Fibroblast of mammary gland (primary cell): ENCODE measurements at regions not wholly inside any gene's neighbourhood (a gene's known extent, or its start where the extent isn't known, plus 50 kb on each side); places are given as distances from the start of the nearest gene placed in this dataset.

Experiments used
- DNase-seq: peaks from one replicate; pipeline ENCODE4 v3.0.0-alpha.2; 2010; ENCODE audit warnings: low read depth
- H3K4me3 ChIP-seq: 2 replicates; pipeline ENCODE4 v1.5.1; 2011; ENCODE audit warnings: low read depth, mild to moderate bottlenecking, low read length, moderate library complexity; ENCODE audit not compliant: control insufficient read depth
- CTCF ChIP-seq: conservative IDR thresholded peaks from 2 replicates; pipeline ENCODE4 v1.5.1; 2011; ENCODE audit warnings: low read depth, low read length, inconsistent platforms; ENCODE audit not compliant: control insufficient read depth, insufficient read depth

GRCh38 chr2:172287190-172287589, 140.2 kb upstream of the ITGA6 start:
- TF ChIP-seq CTCF, result no peak
- no peak for DNase-seq

GRCh38 chr2:172287605-172288315, 139.6 kb upstream of the ITGA6 start:
- no peak overlapping the region for H3K4me3 ChIP-seq
- no peak for TF ChIP-seq CTCF
- no peak for DNase-seq

More at GRCh38 chr2:172287190-172287589, 140.2 kb upstream of the ITGA6 start:
- no peak overlapping the region for H3K4me3 ChIP-seq

GRCh38 chr2:172288603-172289002, 138.8 kb upstream of the ITGA6 start:
- TF ChIP-seq CTCF, result no peak
- peak; percentile 45 for DNase-seq
- H3K4me3 ChIP-seq, result no peak overlapping the region

GRCh38 chr2:172293952-172294351, 133.4 kb upstream of the ITGA6 start:
- DNase-seq, result peak; percentile 69
- TF ChIP-seq CTCF, result no peak

GRCh38 chr2:172294983-172295382, 132.4 kb upstream of the ITGA6 start:
- no peak for DNase-seq
- TF ChIP-seq CTCF, result no peak
- no peak overlapping the region for H3K4me3 ChIP-seq

More at GRCh38 chr2:172293952-172294351, 133.4 kb upstream of the ITGA6 start:
- H3K4me3 ChIP-seq, result no peak overlapping the region

DNA sequence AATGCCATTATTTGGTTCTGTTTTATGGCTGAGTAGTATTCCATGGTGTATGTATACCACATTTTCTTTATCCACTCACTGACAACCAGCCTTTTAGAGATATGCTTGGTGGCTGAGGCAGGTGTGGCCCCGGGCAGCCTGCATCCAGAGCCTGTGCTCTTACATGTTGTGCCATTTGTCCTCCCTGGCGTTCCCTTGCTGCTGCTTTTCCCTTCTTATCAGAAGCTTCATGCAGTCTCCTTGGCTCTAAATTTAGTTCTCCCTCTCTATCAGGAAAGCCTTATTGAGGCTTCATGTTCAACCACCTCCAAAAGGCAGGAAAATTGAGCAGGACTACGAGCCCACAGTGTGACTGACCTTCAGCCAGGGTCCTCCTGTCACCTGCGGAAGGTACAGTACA, 131.7 kb upstream of the ITGA6 start:
- TF ChIP-seq CTCF, result no peak
- no peak overlapping the region for H3K4me3 ChIP-seq
- no peak for DNase-seq

GRCh38 chr2:172296267-172297046, 130.9 kb upstream of the ITGA6 start:
- no peak for DNase-seq
- no peak overlapping the region for H3K4me3 ChIP-seq
- no peak for TF ChIP-seq CTCF
